ENCODE measurements at regions not wholly inside any gene's neighbourhood (a gene's known extent, or its start where the extent isn't known, plus 50 kb on each side); places are given as distances from the start of the nearest gene placed in this dataset.
"Not testable (repeated sequence)": the region's sequence is repeated elsewhere in the genome, so short reads cannot be mapped to it uniquely, and the experiment has no call there.

DNA sequence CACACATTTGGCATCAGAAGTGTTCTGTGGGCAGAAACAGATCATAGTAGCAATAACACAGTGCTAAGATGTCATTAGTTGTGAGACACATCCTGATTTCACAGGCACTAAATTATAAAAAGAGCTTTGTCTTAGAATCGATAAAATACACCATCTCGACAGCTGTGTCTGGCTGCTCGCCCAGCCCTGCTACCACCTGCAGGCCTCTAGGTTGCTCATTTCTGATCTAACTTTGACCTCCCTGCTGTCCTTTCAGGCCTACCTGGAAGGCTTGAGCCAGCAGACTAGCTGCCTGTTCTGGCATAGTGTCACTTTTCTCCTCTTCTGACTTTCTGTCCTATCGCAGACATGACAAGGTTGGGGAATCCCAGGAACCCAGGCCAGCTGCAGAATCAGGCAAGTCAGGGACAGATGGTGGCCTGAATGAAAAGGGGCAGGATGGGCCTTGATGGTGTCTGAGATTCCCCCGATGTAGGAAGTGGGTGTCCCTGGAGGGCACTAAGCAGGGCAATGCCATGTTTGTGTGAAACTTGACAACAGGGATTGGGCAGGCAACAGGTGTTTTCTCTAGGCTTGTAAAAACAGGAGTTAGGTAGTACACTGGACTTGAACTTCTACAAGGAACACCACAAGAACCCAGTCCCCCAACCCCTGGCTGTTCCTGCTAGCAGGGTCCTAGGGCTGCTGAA, 66.6 kb upstream of the RHOU start:
- no peak for DNase-seq (ENCODE audit: low read depth in 1 of 2, low spot score in 1 of 2)

DNA sequence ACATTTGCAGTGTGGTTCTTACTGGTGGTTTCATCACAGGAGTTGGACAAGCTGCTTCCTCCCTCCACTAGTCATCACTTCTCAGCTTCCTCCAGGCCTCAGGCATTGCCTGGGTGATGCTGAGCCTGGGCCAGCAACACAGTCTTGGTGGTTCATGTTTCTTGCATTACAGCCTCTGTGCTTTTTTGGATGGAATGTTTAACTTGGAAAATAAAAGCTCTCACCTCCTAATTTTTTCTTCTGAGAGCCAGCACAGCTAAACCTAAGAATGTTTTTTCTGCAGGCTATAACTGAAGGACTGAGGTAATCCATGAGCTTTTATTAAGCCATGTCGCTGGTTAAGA, 66.1 kb upstream of the RHOU start:
- DNase-seq (ENCODE audit: low read depth in 1 of 2, low spot score in 1 of 2): no peak

DNA sequence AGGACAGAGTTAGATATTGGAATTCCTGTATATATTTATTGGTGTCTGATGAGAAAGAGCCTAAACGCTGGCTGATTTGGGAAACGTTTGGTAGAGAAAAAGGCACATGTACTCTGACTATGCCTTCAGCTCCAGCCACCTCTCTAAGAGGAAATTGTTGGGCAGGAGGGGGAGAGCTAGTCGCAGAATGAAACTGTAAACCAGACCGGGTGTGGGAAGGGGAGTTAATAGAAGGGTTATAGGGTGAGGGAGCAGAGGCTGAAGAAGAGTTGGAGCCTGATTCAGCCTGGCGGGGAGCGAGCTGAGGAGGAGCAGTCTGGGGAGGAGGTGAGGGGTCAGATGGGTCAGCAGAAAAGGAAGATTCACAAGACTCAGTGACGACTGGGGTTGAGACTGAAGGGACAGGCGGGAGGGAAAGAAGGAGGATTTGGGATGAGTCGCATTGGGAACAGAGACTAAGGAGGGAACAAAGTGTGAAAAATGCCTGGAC, 54.2 kb upstream of the RHOU start:
- not testable (repeated sequence) for DNase-seq (ENCODE audit: low read depth in 1 of 2, low spot score in 1 of 2)

- no peak for DNase-seq (ENCODE audit: low read depth in 1 of 2, low spot score in 1 of 2)
Measured at GRCh38 chr1:228683428-228683827, 51.9 kb upstream of the RHOU start.

DNA sequence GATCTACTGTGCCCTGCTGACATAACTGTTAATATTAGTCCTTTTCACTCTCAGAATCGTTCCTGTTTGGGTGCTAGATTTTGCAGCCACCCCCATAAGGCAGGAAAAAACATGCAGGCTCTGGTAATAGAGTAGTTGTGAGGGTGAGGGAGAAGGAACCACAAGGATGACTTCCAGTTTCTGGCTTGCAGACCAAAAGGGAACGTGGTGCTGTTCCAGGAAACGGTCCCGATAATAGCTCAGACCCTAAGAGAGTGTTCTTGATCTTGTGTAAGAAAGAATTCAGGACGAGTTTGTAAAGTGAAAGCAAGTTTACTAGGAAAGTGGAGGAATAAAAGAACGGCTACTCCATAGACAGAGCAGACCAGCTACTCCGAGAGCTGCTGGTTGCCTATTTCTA, 50.7 kb upstream of the RHOU start:
- no peak for DNase-seq (ENCODE audit: low read depth in 1 of 2, low spot score in 1 of 2)

DNA sequence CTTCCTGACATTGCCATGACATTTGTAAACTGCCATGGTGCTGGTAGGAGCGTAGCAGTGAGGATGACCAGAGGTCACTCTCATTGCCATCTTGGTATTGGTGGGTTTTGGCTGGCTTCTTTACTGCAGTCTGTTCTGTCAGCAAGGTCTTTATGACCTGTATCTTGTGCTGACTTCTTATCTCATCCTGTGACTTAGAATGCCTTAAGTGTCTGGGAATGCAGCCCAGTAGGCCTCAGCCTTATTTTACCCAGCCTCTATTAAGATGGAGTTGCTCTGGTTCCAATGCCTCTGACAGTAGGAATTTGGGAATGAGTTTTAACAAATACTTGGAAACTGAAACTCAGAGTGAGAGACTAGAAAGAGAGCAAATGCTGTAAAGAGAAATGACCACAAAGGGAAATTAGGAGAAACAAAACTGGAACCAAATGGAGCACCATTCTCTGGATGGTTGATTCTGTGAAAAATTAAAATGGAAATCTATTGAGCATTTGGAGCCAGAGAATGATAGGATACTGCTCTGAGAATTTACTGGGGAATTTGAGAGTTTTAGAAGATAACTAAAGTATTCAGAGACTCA, 50.1 kb upstream of the RHOU start:
- DNase-seq (ENCODE audit: low read depth in 1 of 2, low spot score in 1 of 2): no peak
